ENCODE measurements at regions not wholly inside any gene's neighbourhood (a gene's known extent, or its start where the extent isn't known, plus 50 kb on each side); places are given as distances from the start of the nearest gene placed in this dataset.

- H3K36me3 ChIP-seq (ENCODE audit: insufficient read depth, low read length), result no peaks in the 10 kb centered on the region
- no peak overlapping the region for H3K27ac ChIP-seq
- H3K4me3 ChIP-seq, result no peak overlapping the region
- DNase-seq (ENCODE audit: low read depth, low spot score), result no peak
- no peak for TF ChIP-seq FOXP2 (optimal IDR thresholded peaks at IDR 0.05; ENCODE audit: control extremely low read depth, extremely low read length, insufficient read depth)
- TF ChIP-seq EZH2 (IDR thresholded peaks at IDR 0.05), result no peak
- no peak for TF ChIP-seq POLR2AphosphoS5 (IDR thresholded peaks at IDR 0.05; ENCODE audit: borderline replicate concordance, low read depth, low read length)
- no peaks in the 10 kb centered on the region for H3K9me3 ChIP-seq (ENCODE audit: low read depth, low read length)
- H3K9ac ChIP-seq (ENCODE audit: insufficient read length), result no peak overlapping the region
Observed at GRCh38 chr5:68395302-68395701, 179.7 kb downstream of the PIK3R1 start.

DNA sequence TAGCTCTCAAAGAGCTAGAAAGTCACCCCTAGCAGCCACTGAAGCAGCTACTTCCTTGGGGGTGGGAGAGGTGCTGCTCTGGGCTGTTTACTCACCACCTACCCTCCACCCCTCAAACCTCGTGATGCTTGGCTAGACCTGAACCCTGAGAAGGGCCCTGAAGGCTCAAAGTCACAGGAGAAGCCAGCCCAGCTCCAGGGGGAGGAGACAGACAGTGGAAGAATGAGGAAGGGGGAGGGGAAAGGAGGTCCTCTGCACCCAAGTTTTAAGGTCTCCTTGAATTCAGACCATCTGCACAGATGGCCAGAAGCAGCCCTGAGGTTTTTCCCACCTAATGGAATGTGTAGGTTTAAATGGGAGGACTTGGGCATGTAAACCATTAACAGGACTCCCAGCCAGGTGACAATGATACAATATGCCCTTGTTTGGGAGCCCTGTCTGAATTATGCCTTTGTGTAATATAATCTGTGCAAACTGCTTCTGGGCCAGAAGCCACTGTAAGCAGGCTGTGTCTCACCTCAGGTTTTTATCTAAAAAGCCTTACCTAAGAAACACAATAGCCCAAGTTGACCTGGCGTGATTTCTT is 180.5 kb downstream of the PIK3R1 start:
- no peak overlapping the region for H3K9ac ChIP-seq (ENCODE audit: insufficient read length)
- no peak overlapping the region for H3K4me3 ChIP-seq
- H3K27ac ChIP-seq, result no peak overlapping the region
- no peak for TF ChIP-seq FOXP2 (optimal IDR thresholded peaks at IDR 0.05; ENCODE audit: control extremely low read depth, extremely low read length, insufficient read depth)
- TF ChIP-seq POLR2AphosphoS5 (IDR thresholded peaks at IDR 0.05; ENCODE audit: borderline replicate concordance, low read depth, low read length), result no peak
- no peak for TF ChIP-seq EZH2 (IDR thresholded peaks at IDR 0.05)
- no peaks in the 10 kb centered on the region for H3K9me3 ChIP-seq (ENCODE audit: low read depth, low read length)
- DNase-seq (ENCODE audit: low read depth, low spot score), result no peak
- no peaks in the 10 kb centered on the region for H3K36me3 ChIP-seq (ENCODE audit: insufficient read depth, low read length)

GRCh38 chr5:68396722-68397121 is 181.2 kb downstream of the PIK3R1 start:
- Histone ChIP-seq H3K4me3 (no peak overlapping the region), H3K27ac (no peak overlapping the region), H3K9ac (ENCODE audit: insufficient read length) (no peak overlapping the region), H3K9me3 (ENCODE audit: low read depth, low read length) (no peaks in the 10 kb centered on the region), H3K36me3 (ENCODE audit: insufficient read depth, low read length) (no peaks in the 10 kb centered on the region)
- no peak for TF ChIP-seq EZH2 (IDR thresholded peaks at IDR 0.05)
- TF ChIP-seq FOXP2 (optimal IDR thresholded peaks at IDR 0.05; ENCODE audit: control extremely low read depth, extremely low read length, insufficient read depth), result no peak
- TF ChIP-seq POLR2AphosphoS5 (IDR thresholded peaks at IDR 0.05; ENCODE audit: borderline replicate concordance, low read depth, low read length), result no peak
- no peak for DNase-seq (ENCODE audit: low read depth, low spot score)

DNA sequence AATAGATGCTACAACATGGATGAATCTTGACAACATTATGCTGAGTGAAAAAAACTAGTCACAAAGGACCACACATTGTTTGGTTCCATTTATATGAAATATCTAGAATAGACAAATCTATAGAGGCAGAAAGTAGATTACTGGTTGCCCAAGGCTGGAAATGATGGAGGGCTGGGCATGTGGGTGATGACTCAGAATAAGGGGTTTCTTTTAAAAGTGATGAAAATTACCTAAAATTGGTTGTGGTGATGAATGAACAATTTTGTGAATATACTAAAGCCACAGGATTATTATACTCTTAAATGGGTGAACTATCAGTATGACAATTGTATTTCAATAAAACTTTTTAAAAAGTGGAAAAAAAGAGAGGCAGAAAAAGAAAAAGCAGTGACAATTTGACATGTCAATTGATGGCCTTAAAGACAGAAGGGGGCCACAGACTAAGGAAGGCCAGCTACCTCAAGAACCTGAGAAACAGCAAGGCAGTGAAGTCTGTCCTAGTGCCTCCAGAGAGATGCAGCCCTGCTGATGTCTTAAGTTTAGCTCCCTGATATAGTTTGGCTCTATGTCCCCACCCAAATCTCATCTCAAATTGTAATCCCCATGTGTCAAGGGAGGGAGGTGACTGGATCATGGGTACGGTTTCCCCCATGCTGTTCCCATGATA is 182.7 kb downstream of the PIK3R1 start:
- no peak overlapping the region for H3K4me3 ChIP-seq
- H3K9me3 ChIP-seq (ENCODE audit: low read depth, low read length), result no peaks in the 10 kb centered on the region
- TF ChIP-seq EZH2 (IDR thresholded peaks at IDR 0.05) (no peak), POLR2AphosphoS5 (IDR thresholded peaks at IDR 0.05; ENCODE audit: borderline replicate concordance, low read depth, low read length) (no peak), FOXP2 (optimal IDR thresholded peaks at IDR 0.05; ENCODE audit: control extremely low read depth, extremely low read length, insufficient read depth) (no peak)
- H3K9ac ChIP-seq (ENCODE audit: insufficient read length), result no peak overlapping the region
- DNase-seq (ENCODE audit: low read depth, low spot score), result no peak
- no peak overlapping the region for H3K27ac ChIP-seq
- H3K36me3 ChIP-seq (ENCODE audit: insufficient read depth, low read length), result no peaks in the 10 kb centered on the region

DNA sequence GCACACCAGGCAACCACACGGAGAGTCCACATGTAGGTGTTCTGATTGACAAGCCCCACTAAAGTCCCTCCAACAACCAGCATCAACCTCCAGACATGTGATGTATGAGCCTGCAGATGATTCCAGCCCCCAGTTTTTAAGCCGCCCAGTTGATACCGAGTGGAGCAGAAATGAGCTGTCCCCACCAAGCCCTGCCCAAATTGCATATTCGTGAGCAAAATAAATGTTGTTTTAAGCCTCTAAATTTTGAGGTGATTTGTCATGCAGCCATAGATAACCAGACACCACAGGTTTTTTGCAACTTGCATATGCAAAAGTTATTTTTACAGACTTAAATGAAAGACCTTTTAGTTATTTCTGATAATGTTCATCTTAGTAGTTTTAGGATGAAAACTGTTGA is 187.7 kb downstream of the PIK3R1 start:
- H3K27ac ChIP-seq, result no peak overlapping the region
- H3K9me3 ChIP-seq (ENCODE audit: low read depth, low read length), result no peaks in the 10 kb centered on the region
- no peak overlapping the region for H3K4me3 ChIP-seq
- H3K36me3 ChIP-seq (ENCODE audit: insufficient read depth, low read length), result no peaks in the 10 kb centered on the region
- no peak overlapping the region for H3K9ac ChIP-seq (ENCODE audit: insufficient read length)
- DNase-seq (ENCODE audit: low read depth, low spot score), result no peak
- TF ChIP-seq POLR2AphosphoS5 (IDR thresholded peaks at IDR 0.05; ENCODE audit: borderline replicate concordance, low read depth, low read length) (no peak), EZH2 (IDR thresholded peaks at IDR 0.05) (no peak), FOXP2 (optimal IDR thresholded peaks at IDR 0.05; ENCODE audit: control extremely low read depth, extremely low read length, insufficient read depth) (no peak)

DNA sequence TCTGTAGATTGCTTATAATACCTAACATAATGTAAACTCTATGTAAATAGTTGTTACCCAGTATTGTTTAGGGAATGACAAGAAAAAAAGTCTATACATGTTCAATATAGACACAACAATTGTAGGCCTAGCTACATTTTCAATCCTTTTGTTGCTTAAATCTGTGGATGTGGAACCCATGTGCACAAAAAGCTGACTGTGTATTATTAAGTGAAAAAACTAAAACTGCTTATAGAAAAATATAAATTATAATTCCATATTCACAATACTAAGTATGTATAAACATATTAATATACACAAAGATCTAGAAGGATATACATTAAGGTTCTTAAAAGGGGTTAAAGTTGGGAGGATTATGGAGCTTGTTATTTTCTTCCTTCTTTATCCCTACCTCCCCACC is 188.7 kb downstream of the PIK3R1 start:
- H3K27ac ChIP-seq, result no peak overlapping the region
- H3K9ac ChIP-seq (ENCODE audit: insufficient read length), result no peak overlapping the region
- no peak for DNase-seq (ENCODE audit: low read depth, low spot score)

DNA sequence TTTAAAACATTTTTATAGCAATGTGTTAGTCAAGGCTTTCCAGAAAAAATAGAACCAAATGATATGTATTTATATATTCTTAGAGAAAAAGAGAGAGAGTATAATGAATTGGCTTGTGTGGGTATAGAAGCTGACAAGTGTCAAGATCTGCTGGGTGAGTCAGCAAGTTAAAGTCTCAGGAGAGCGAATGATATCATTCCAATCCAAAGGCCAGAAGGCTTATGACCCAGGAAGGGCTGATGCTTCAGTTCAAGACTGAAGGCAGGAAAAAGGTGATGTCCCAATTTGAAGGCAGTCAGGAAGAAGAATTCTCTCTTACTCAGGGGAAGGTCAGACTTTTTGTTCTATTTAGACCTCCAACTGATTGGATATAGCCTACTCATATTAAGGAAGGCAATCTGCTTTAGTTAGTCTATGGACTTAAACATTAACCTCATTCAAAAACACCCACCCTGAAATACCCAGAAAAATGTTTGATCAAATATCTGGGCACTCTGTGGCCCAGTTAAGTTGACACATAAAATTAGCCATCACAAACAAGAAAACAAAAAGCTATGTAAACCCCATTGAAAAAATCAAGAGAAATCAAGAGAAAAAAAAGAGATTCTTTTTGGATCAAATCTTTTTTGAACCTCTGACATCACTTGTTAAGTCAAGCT is 189.6 kb downstream of the PIK3R1 start:
- no peak for DNase-seq (ENCODE audit: low read depth, low spot score)
- Histone ChIP-seq H3K9ac (ENCODE audit: insufficient read length) (no peak overlapping the region), H3K4me3 (no peak overlapping the region), H3K9me3 (ENCODE audit: low read depth, low read length) (no peaks in the 10 kb centered on the region), H3K27ac (no peak overlapping the region), H3K36me3 (ENCODE audit: insufficient read depth, low read length) (no peaks in the 10 kb centered on the region)
- TF ChIP-seq FOXP2 (optimal IDR thresholded peaks at IDR 0.05; ENCODE audit: control extremely low read depth, extremely low read length, insufficient read depth) (no peak), EZH2 (IDR thresholded peaks at IDR 0.05) (no peak), POLR2AphosphoS5 (IDR thresholded peaks at IDR 0.05; ENCODE audit: borderline replicate concordance, low read depth, low read length) (no peak)

More for the DNA sequence above, 188.7 kb downstream of the PIK3R1 start:
- H3K36me3 ChIP-seq (ENCODE audit: insufficient read depth, low read length), result no peaks in the 10 kb centered on the region
- H3K4me3 ChIP-seq, result no peak overlapping the region
- H3K9me3 ChIP-seq (ENCODE audit: low read depth, low read length), result no peaks in the 10 kb centered on the region
- no peak for TF ChIP-seq EZH2 (IDR thresholded peaks at IDR 0.05)
- TF ChIP-seq FOXP2 (optimal IDR thresholded peaks at IDR 0.05; ENCODE audit: control extremely low read depth, extremely low read length, insufficient read depth), result no peak
- no peak for TF ChIP-seq POLR2AphosphoS5 (IDR thresholded peaks at IDR 0.05; ENCODE audit: borderline replicate concordance, low read depth, low read length)
